ENCODE measurements at regions not wholly inside any gene's neighbourhood (a gene's known extent, or its start where the extent isn't known, plus 50 kb on each side); places are given as distances from the start of the nearest gene placed in this dataset.
"Not testable (repeated sequence)": the region's sequence is repeated elsewhere in the genome, so short reads cannot be mapped to it uniquely, and the experiment has no call there.

GRCh38 chr6:79408256-79408974, 128.8 kb downstream of the LCA5 start:
- Mint-ChIP-seq H3K4me1 (no peaks in the 10 kb centered on the region), H3K9me3 (no peaks in the 10 kb centered on the region), H3K27me3 (no peaks in the 10 kb centered on the region), H3K36me3 (no peaks in the 10 kb centered on the region), H3K4me3 (no peak overlapping the region), H3K27ac (no peak overlapping the region)
- POLR2A ChIA-PET, result no interaction called here
- DNase-seq (no peak), ATAC-seq (ENCODE audit: low read depth) (no peak)

- no peaks in the 10 kb centered on the region for H3K4me1 Mint-ChIP-seq
- POLR2A ChIA-PET, result no interaction called here
- no peaks in the 10 kb centered on the region for H3K36me3 Mint-ChIP-seq
- no peak for ATAC-seq (ENCODE audit: low read depth)
- H3K4me3 Mint-ChIP-seq, result no peak overlapping the region
- no peak overlapping the region for H3K27ac Mint-ChIP-seq
- no peaks in the 10 kb centered on the region for H3K27me3 Mint-ChIP-seq
- no peaks in the 10 kb centered on the region for H3K9me3 Mint-ChIP-seq
- no peak for DNase-seq
These were observed 132.6 kb downstream of the LCA5 start for GRCh38 chr6:79404677-79405076.

- H3K27me3 Mint-ChIP-seq, result no peaks in the 10 kb centered on the region
- H3K4me3 Mint-ChIP-seq, result no peak overlapping the region
- H3K4me1 Mint-ChIP-seq, result no peaks in the 10 kb centered on the region
- DNase-seq, result no peak
- H3K27ac Mint-ChIP-seq, result no peak overlapping the region
- POLR2A ChIA-PET, result no interaction called here
- H3K36me3 Mint-ChIP-seq, result no peaks in the 10 kb centered on the region
- no peak for ATAC-seq (ENCODE audit: low read depth)
- H3K9me3 Mint-ChIP-seq, result no peaks in the 10 kb centered on the region
These were observed 133.0 kb downstream of the LCA5 start for GRCh38 chr6:79404261-79404660.

- no peaks in the 10 kb centered on the region for H3K36me3 Mint-ChIP-seq
- H3K27ac Mint-ChIP-seq, result no peak overlapping the region
- POLR2A ChIA-PET, result no interaction called here
- H3K4me3 Mint-ChIP-seq, result no peak overlapping the region
- no peaks in the 10 kb centered on the region for H3K9me3 Mint-ChIP-seq
- no peaks in the 10 kb centered on the region for H3K4me1 Mint-ChIP-seq
- no peaks in the 10 kb centered on the region for H3K27me3 Mint-ChIP-seq
- DNase-seq (no peak), ATAC-seq (ENCODE audit: low read depth) (no peak)
These were observed 133.7 kb downstream of the LCA5 start for GRCh38 chr6:79403563-79403962.

- Mint-ChIP-seq H3K27ac (no peak overlapping the region), H3K4me1 (no peaks in the 10 kb centered on the region), H3K4me3 (no peak overlapping the region), H3K36me3 (no peaks in the 10 kb centered on the region), H3K9me3 (peaks cover 2% of the 10 kb centered on the region), H3K27me3 (no peaks in the 10 kb centered on the region)
- ATAC-seq (ENCODE audit: low read depth), result no peak
- POLR2A ChIA-PET, result no interaction called here
- no peak for DNase-seq
These were observed 134.1 kb downstream of the LCA5 start for GRCh38 chr6:79403086-79403485.

GRCh38 chr6:79399499-79399898, 137.7 kb downstream of the LCA5 start:
- Mint-ChIP-seq H3K36me3 (no peaks in the 10 kb centered on the region), H3K4me1 (no peaks in the 10 kb centered on the region), H3K27ac (no peak overlapping the region), H3K4me3 (no peak overlapping the region), H3K9me3 (peaks cover 2% of the 10 kb centered on the region), H3K27me3 (no peaks in the 10 kb centered on the region)
- POLR2A ChIA-PET, result no interaction called here
- DNase-seq (no peak), ATAC-seq (ENCODE audit: low read depth) (no peak)

GRCh38 chr6:79398617-79399016, 138.6 kb downstream of the LCA5 start:
- H3K27ac Mint-ChIP-seq; ATAC-seq (ENCODE audit: low read depth); H3K9me3 Mint-ChIP-seq; H3K4me1 Mint-ChIP-seq; H3K27me3 Mint-ChIP-seq; DNase-seq; POLR2A ChIA-PET; H3K36me3 Mint-ChIP-seq; H3K4me3 Mint-ChIP-seq: not testable (repeated sequence)

- POLR2A ChIA-PET, result no interaction called here
- ATAC-seq (ENCODE audit: low read depth) (no peak), DNase-seq (no peak)
- Mint-ChIP-seq H3K27me3 (no peaks in the 10 kb centered on the region), H3K4me3 (no peak overlapping the region), H3K36me3 (no peaks in the 10 kb centered on the region), H3K9me3 (peaks cover 7% of the 10 kb centered on the region), H3K27ac (no peak overlapping the region), H3K4me1 (no peaks in the 10 kb centered on the region)
These were observed 140.6 kb downstream of the LCA5 start for GRCh38 chr6:79396625-79397024.

GRCh38 chr6:79394690-79395089, 142.5 kb downstream of the LCA5 start:
- H3K27ac Mint-ChIP-seq, result no peak overlapping the region
- POLR2A ChIA-PET, result no interaction called here
- DNase-seq, result no peak

GRCh38 chr6:79392094-79392493, 145.1 kb downstream of the LCA5 start:
- H3K4me3 Mint-ChIP-seq, result no peak overlapping the region
- H3K36me3 Mint-ChIP-seq, result no peaks in the 10 kb centered on the region
- no peak for ATAC-seq (ENCODE audit: low read depth)
- H3K27me3 Mint-ChIP-seq, result no peaks in the 10 kb centered on the region
- H3K9me3 Mint-ChIP-seq, result peaks cover 7% of the 10 kb centered on the region
- DNase-seq, result no peak
- no peaks in the 10 kb centered on the region for H3K4me1 Mint-ChIP-seq
- POLR2A ChIA-PET, result no interaction called here
- H3K27ac Mint-ChIP-seq, result no peak overlapping the region

More at GRCh38 chr6:79394690-79395089, 142.5 kb downstream of the LCA5 start:
- no peaks in the 10 kb centered on the region for H3K27me3 Mint-ChIP-seq
- H3K36me3 Mint-ChIP-seq, result no peaks in the 10 kb centered on the region
- H3K4me1 Mint-ChIP-seq, result no peaks in the 10 kb centered on the region
- peaks cover 7% of the 10 kb centered on the region for H3K9me3 Mint-ChIP-seq
- ATAC-seq (ENCODE audit: low read depth), result no peak
- no peak overlapping the region for H3K4me3 Mint-ChIP-seq

- Mint-ChIP-seq H3K9me3 (peaks cover 7% of the 10 kb centered on the region), H3K27ac (no peak overlapping the region), H3K4me3 (no peak overlapping the region), H3K36me3 (no peaks in the 10 kb centered on the region), H3K4me1 (no peaks in the 10 kb centered on the region), H3K27me3 (no peaks in the 10 kb centered on the region)
- ATAC-seq (ENCODE audit: low read depth), result no peak
- no peak for DNase-seq
- POLR2A ChIA-PET, result no interaction called here
These were observed 145.8 kb downstream of the LCA5 start for GRCh38 chr6:79391480-79391879.

GRCh38 chr6:79385893-79386292, 151.3 kb downstream of the LCA5 start:
- H3K9me3 Mint-ChIP-seq, result peaks cover 2% of the 10 kb centered on the region
- no peak for ATAC-seq (ENCODE audit: low read depth)
- no peak for DNase-seq
- H3K27me3 Mint-ChIP-seq, result no peaks in the 10 kb centered on the region
- H3K36me3 Mint-ChIP-seq, result no peaks in the 10 kb centered on the region
- no peak overlapping the region for H3K27ac Mint-ChIP-seq
- H3K4me1 Mint-ChIP-seq, result no peaks in the 10 kb centered on the region
- POLR2A ChIA-PET, result no interaction called here
- no peak overlapping the region for H3K4me3 Mint-ChIP-seq

- POLR2A ChIA-PET, result no interaction called here
- Mint-ChIP-seq H3K27ac (no peak overlapping the region), H3K9me3 (peaks cover 2% of the 10 kb centered on the region), H3K36me3 (no peaks in the 10 kb centered on the region), H3K4me1 (no peaks in the 10 kb centered on the region), H3K27me3 (no peaks in the 10 kb centered on the region), H3K4me3 (no peak overlapping the region)
- ATAC-seq (ENCODE audit: low read depth), result no peak
- DNase-seq, result no peak
These were observed 150.9 kb upstream of the HMGN3 start for GRCh38 chr6:79385333-79385732.

GRCh38 chr6:79384845-79385244, 150.4 kb upstream of the HMGN3 start:
- POLR2A ChIA-PET, result no interaction called here
- ATAC-seq (ENCODE audit: low read depth) (no peak), DNase-seq (no peak)
- Mint-ChIP-seq H3K4me3 (no peak overlapping the region), H3K36me3 (no peaks in the 10 kb centered on the region), H3K27me3 (no peaks in the 10 kb centered on the region), H3K4me1 (no peaks in the 10 kb centered on the region), H3K27ac (no peak overlapping the region), H3K9me3 (peaks cover 4% of the 10 kb centered on the region)

- H3K36me3 Mint-ChIP-seq, result no peaks in the 10 kb centered on the region
- peaks cover 2% of the 10 kb centered on the region for H3K27me3 Mint-ChIP-seq
- DNase-seq, result no peak
These were observed 144.5 kb upstream of the HMGN3 start for GRCh38 chr6:79378957-79379356.

More at GRCh38 chr6:79378957-79379356, 144.5 kb upstream of the HMGN3 start:
- peaks cover 2% of the 10 kb centered on the region for H3K9me3 Mint-ChIP-seq
- no peak overlapping the region for H3K27ac Mint-ChIP-seq
- H3K4me1 Mint-ChIP-seq, result peaks cover 6% of the 10 kb centered on the region
- H3K4me3 Mint-ChIP-seq, result no peak overlapping the region
- ATAC-seq (ENCODE audit: low read depth), result no peak
- POLR2A ChIA-PET, result no interaction called here
